ENCODE measurements at regions not wholly inside any gene's neighbourhood (a gene's known extent, or its start where the extent isn't known, plus 50 kb on each side); places are given as distances from the start of the nearest gene placed in this dataset.
"Not testable (repeated sequence)": the region's sequence is repeated elsewhere in the genome, so short reads cannot be mapped to it uniquely, and the experiment has no call there.

DNA sequence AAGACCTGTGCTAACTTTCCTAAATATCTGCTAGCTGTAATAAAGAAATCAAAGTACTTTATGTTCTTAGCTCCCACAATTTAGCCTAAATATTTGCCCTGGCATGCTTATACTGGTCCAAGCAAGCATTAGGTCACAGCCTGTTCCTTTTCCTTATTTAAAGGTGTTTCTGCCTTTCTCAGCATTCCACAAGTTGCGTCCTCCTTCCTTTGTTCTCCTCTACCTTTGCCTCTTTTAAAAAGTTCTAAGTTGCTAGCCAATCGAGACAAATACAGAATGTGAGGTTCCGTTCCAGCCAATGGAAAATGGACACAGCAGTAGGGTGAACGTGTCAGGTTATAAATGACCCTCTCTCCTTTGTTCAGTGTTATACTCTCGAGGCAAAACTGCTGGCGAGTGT, 99.9 kb downstream of the KDR start:
- TF ChIP-seq EZH2 (IDR thresholded peaks at IDR 0.05; ENCODE audit: low read depth) = not testable (repeated sequence)
- TF ChIP-seq, protein P1, sequence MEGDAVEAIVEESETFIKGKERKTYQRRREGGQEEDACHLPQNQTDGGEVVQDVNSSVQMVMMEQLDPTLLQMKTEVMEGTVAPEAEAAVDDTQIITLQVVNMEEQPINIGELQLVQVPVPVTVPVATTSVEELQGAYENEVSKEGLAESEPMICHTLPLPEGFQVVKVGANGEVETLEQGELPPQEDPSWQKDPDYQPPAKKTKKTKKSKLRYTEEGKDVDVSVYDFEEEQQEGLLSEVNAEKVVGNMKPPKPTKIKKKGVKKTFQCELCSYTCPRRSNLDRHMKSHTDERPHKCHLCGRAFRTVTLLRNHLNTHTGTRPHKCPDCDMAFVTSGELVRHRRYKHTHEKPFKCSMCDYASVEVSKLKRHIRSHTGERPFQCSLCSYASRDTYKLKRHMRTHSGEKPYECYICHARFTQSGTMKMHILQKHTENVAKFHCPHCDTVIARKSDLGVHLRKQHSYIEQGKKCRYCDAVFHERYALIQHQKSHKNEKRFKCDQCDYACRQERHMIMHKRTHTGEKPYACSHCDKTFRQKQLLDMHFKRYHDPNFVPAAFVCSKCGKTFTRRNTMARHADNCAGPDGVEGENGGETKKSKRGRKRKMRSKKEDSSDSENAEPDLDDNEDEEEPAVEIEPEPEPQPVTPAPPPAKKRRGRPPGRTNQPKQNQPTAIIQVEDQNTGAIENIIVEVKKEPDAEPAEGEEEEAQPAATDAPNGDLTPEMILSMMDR (conservative IDR thresholded peaks at IDR 0.05) = not testable (repeated sequence)

Data from PC-9 (cell line).